K562 (cell line): ENCODE measurements at regions not wholly inside any gene's neighbourhood (a gene's known extent, or its start where the extent isn't known, plus 50 kb on each side); places are given as distances from the start of the nearest gene placed in this dataset.

ENCODE experiments used
- CBX3 ChIP-seq, 2 experiments: IDR thresholded peaks; 1 replicate in 1 of 2; 2 replicates in 1 of 2; pipeline ENCODE4 v1.6.1; 2012; ENCODE audit warnings: inconsistent platforms in 2 of 2, low read length in 2 of 2, borderline replicate concordance in 1 of 2, control low read depth in 1 of 2
- HNRNPL ChIP-seq: fragments of 200-400 bp; formaldehyde crosslinking; IDR thresholded peaks from 2 replicates; pipeline ENCODE4 v1.6.1; 2017; ENCODE audit warnings: low read depth, mild to moderate bottlenecking, low read length
- IRF2 ChIP-seq: sonication (generic); formaldehyde crosslinking; IDR thresholded peaks from 2 replicates; pipeline ENCODE4 v1.8.1; 2022; ENCODE audit warnings: mild to moderate bottlenecking, missing genetic modification reagents
- RREB1 ChIP-seq: fragments of 250-450 bp; sonication (Bioruptor Pico); IDR thresholded peaks from 2 replicates; pipeline ENCODE4 v1.4.0; 2020
- SMAD3 ChIP-seq: fragments of 450-650 bp; formaldehyde crosslinking; conservative IDR thresholded peaks from 2 replicates; pipeline ENCODE4 v1.4.0; 2020; ENCODE audit warnings: mild to moderate bottlenecking
- TOE1 ChIP-seq, 2 experiments: fragments of 450-650 bp in 1 of 2; sonication (generic) in 1 of 2; formaldehyde crosslinking in 1 of 2; IDR thresholded peaks; 2 replicates each; pipeline versions ENCODE4 v1.7.1 to v1.8.0; 2016 to 2022; ENCODE audit warnings: borderline replicate concordance in 2 of 2, mild to moderate bottlenecking in 2 of 2, antibody characterized with exemption in 1 of 2, inconsistent platforms in 1 of 2, low read depth in 1 of 2, missing genetic modification reagents in 1 of 2, moderate library complexity in 1 of 2

- TF ChIP-seq RREB1 (CRISPR knock-in tag) (no peak), IRF2 (no peak), CBX3 (IDR thresholded peaks at IDR 0.05; ENCODE audit: borderline replicate concordance in 1 of 2, low read length in 2 of 2) (no peak), TOE1 (IDR thresholded peaks at IDR 0.05; ENCODE audit: borderline replicate concordance) (no peak), TOE1 (CRISPR knock-in tag; IDR thresholded peaks at IDR 0.05; ENCODE audit: borderline replicate concordance, low read depth) (no peak), SMAD3 (no peak), HNRNPL (no peak)
These were observed 136.2 kb downstream of the CCT6B start (continued) for GRCh38 chr17:34825102-34825501.
